Midbrain (tissue), 1 donor: ENCODE measurements at regions not wholly inside any gene's neighbourhood (a gene's known extent, or its start where the extent isn't known, plus 50 kb on each side); places are given as distances from the start of the nearest gene placed in this dataset.

Experiments used
- DNase-seq: peaks from one replicate; lab custom pipeline; 2025; lab: John Stamatoyannopoulos, UW

DNA sequence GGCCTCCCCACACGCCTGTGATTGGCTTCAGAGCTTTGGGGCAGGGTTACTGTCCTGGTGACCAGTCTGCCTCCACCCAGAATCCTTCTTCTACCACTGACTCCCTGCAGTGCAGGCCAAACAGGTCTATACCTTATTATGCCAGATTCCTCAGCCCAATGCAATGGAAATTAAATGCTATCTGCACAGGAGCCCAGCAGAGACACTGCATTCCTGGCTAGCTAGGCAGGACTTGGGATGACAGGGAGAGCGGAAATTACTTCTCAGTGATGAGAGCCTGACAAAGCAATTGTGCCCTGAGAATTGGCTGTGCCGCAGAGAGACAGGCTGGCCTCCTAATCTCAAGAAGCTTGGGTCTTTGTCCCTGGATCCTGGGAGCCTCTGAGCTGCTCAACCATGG is 143.8 kb upstream of the NCAM1 start:
- DNase-seq, result no peak

DNA sequence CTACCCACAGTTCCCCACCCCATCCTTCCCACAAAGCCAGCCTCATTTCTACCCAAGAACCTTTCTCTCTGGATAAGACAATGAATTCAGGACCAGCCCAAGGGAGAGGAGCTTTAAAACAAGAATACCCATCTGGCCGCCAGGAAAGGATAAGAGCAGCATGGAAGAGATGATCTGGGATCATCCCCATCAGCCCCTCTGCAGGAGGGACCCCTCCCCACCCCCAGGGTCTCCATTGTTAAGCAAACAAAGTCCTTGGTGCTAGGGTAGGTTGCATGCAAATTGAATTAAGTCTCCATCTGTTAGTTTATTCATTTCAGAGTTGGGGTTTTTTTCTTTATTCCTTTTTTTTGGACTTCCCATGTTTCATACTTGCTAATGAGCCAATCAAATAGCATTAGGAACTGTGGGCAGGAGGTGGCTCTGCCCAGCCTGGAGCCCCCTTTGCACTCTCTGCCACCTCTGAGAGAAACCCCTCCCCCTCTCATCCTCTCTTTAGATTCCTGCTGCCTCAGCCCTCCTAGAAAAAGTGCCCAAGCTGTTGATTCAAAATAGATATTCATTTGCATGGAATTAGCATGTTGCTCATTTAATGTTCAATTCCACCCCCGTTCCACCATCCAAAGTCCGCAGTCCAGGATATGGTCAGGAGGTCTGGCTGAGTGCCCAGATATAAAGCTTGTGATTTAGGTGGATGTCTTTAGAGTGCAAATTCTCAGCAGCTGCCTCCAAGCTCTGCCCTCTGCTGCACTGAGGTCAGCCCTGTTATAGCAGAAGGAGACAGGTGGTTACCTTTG is 138.5 kb upstream of the NCAM1 start:
- no peak for DNase-seq

DNA sequence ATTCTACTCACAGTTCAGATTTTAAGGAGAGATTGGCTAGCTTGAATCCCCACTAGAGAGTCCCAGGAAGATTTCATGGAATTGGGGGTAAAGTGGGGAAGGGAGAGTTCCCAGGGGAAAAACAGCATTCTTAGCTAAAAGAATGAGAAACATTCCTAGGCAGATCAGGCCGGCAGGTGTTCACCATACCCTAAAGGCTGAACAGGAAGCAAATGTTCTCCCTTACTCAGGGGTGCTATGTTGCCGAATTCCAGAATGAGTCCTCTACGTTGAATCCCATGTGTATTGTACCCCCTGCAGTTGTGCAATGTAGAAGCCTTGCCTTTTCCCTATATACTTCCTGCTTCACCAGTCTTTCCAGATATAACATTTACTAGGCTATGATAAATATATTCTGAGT is 135.2 kb upstream of the NCAM1 start:
- no peak for DNase-seq

DNA sequence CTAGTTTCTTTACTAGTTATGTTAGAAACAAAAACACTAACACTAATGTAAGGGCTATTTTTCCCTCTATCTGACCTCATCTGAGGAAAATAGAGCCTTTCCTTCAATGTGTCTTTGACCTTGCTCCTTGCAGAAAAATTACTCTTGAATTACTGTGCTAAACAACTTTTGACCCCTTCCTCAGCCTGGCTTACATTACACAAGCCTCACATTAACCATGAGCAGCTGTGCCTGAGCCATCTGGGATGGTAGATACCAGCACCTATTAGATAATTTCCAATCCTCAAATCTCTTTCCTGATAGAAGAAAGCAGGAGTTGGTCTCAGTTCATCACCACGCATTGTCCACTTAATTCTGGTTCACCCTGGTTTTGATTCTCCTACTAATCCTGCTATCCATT is 134.4 kb upstream of the NCAM1 start:
- DNase-seq, result no peak

GRCh38 chr11:112828421-112828820 is 132.8 kb upstream of the NCAM1 start:
- no peak for DNase-seq

DNA sequence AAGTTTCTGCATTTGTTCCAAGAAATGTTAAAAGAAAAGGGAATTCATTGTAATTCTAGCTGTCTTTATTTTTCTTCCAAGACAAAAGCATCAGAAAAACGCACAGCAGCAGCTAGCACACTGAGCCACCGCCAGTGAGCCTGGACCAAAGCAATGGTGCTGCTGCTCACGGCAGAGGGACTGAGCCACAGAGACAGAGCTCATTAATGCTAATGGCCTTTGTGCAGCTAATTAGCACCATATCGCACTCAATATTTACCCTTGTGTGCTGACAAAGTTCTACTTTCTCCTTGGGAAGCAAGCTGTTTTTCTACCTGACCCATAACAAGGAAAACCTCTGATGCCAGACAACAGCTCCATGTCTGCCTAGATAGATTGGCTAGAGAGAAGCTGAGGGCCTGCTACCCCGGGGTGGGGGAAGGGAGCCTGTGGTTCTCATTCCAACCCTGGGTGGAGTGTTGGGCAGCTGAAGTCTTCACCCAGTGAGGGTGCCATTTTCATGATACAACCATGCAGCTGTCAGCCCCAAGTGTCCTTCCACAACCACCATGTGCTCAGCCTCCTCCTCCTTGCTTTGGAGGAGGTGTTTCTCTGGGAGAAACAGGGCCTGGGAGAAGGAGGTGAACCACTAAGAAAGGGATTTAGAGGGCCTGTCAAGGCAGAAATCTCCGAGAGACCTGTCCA is 131.1 kb upstream of the NCAM1 start:
- no peak for DNase-seq

- no peak for DNase-seq
Observed at GRCh38 chr11:112831041-112831440, 130.2 kb upstream of the NCAM1 start.

- no peak for DNase-seq
Observed at GRCh38 chr11:112831969-112832766, 129.1 kb upstream of the NCAM1 start.

DNA sequence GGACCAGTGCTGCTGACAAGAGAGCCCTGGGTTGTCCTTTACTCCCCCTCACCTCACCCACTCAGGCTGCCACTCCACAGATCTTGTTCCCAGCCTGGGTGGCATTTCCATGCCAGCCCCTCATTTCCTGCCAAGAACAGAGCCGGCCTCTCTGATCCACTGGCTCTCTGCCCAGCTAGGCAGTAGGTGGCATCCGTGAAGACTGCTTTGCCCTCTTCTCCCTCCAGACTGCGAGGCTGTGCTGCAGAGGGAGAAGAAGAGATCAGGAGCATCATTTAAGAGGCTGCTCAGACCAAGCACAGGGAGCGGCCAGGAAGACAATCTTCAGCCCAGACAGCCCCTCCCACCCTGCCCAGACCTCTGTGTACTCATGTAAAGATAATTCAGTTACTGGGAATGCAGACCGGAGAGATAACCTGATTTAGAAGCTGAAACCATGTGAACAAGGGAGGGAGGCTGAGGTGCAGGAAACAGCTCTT is 126.9 kb upstream of the NCAM1 start:
- peak; percentile 85 for DNase-seq

DNA sequence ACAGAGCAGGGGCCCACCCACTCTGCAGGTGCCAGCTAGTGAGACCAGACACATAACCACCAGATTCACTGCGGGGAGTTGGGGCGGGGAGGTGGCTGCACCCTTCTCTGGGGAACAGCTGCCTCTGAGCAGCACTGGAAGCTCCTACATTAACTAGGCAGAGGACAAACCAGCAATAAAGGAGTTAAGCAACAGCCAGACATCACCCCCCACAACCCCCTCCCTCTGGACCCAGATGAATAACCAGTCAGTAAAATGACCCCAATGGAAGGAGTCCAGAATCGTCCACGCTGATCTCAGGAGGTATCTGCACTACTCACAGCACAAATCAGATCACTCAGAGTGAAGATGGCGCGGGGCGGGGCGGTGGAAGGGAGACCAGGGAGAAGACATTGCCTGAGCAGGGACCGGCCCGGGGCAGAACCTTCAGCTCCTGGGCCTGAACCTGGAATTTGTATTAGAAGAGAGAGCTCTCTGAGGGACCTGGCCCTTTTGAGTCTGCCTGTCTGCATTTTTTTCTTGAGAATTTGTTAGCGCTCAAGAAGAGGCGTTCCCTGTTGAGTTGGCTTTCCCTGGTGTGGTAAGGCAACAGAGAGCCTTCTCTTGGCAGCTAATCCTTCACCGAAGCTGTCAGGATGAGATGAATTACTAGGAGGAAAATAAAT is 125.5 kb upstream of the NCAM1 start:
- no peak for DNase-seq

- no peak for DNase-seq
Observed at GRCh38 chr11:112836256-112836602, 125.0 kb upstream of the NCAM1 start.

DNA sequence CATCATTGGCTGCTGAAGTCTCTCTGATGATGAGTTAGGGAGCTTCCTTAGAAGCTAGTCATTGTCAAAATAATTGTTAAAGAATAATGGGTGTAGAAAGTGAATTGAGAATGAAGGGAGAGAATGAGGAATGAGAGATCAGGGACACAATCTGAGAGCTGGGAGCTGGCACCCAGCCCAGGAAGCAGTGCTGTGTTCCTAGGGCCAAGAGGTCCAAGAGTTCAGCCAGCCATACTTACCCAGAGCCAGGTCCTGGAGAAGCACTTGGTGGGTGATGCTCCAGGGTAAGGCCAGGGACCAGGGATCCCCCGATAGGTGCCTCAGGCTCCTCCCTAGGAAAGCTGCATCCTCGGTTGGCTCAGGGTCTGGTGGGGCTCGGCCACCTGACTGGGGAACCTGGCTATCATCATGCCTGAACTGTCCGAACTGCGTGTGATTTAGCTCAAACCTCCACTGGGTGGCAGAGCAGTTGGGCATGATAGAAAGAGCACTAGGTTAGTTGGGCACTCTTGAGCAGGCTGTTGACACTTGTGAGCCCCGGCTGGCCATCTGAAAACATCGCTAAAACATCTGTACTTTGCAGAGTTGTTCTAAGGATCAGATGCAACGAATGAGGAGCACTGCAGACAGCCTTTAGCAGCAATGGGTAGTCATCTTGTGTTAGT is 123.9 kb upstream of the NCAM1 start:
- peak; percentile 59 for DNase-seq

DNA sequence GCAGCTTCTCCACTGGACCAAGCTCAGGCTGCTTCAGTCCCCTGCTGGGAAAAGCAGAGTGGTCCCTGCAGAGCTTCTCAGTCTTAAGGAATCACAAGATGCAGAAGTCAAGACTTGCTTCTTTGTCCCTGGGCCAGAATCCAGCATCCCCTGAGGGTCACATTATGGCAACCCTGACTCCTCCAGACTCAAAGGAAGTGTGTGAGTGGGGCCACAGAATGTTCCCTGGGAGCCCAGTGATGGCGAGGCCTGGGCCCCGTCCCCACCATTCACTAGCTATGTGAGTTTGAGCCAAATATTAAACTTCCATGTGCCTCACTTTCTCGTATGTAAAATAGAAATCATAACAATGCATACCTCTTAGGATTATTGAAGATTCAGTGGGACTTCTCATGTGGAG is 122.2 kb upstream of the NCAM1 start:
- no peak for DNase-seq

DNA sequence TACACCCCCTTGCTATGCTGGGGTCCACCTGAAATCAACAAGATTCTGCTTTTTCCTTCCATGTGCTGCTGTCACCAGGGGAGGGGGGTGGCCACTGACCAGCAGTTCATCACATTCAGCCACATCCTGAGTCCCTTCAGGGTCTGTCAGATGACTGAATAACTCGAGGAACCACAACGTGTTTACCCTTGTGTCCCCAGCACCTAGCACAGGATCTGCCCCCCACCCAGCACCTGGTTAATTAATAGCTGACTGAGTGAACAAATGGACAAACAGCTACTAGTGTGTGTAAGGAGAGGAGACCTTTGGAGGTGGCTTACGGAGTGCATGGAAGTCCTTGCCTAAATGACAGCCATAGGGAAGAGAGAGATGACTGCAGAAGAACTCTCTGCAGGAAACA is 119.5 kb upstream of the NCAM1 start:
- DNase-seq, result no peak

- DNase-seq, result no peak
Observed at GRCh38 chr11:112842151-112842550, 119.1 kb upstream of the NCAM1 start.

DNA sequence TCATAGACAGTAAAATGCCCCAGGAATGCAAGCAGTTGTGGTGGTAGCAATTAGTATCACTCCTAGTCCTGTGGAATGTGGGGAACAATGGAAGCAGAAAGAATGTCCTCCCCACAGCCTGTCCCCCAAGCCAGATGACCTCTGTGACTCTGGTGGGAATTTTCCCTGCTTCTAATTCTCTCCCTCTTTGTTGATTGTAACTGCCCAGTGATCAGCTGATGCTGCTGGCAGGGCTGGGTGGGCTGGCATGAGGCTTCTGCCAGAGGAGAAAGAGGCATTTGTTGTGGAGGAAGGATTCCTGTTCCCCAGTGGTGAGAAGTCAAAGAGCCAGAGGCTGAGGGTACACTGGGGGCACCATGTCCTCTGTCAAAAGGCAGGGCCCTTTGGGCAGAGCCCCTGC is 116.7 kb upstream of the NCAM1 start:
- DNase-seq, result peak; percentile 87

- DNase-seq, result no peak
Observed at GRCh38 chr11:112847568-112847967, 113.7 kb upstream of the NCAM1 start.

DNA sequence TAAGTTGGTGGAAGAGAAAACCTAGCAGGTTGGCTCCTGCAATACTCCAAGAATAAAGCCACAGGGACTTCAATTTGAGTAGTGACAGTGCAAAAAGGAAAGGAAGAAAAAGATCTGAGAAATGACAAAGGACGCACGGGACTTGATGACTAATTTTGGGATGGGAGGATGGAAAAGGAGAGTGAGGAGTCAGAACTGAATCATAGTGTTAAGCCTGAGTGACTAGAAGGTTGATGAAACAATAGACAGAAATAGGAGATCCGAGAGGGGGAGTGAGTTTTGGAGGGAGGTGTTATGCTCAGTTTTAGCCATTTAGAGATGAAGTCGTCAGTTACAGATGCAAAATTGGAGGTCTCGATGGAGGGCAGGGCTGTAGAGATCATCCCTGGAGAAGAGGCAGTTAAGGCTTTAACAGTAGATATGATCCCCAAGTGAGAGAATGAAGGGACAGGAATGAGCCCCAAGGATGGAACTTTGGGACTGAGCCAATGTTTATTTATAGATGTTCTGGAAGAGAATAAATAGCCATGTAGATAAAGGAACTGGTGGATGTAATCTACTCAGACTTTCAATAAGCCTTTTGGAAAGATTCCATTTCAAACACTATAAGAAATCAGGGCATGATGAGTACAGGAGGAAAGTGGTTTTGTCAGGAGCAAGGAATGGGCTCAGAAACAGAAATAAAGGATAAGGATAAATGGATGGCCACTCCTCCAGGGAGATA is 108.9 kb upstream of the NCAM1 start:
- no peak for DNase-seq

DNA sequence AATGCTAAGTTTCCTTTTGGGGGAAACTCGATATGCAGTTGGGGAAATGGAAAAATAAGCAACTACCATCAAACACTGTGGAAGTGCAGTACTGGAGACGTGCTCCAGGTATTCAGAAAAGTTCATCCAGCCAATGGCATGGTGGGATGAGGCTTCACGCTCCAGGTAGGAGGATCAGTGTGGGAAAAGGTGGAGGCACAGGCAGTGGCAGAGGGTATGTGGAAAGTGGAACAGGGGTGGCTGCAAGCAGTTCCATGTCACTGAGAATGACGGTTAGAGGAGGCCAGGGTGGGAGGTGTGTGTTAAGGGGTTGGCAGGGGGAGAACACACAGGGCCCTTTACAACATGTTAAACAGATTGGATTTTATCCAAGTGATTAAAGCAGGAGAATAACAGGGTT is 105.1 kb upstream of the NCAM1 start:
- no peak for DNase-seq

DNA sequence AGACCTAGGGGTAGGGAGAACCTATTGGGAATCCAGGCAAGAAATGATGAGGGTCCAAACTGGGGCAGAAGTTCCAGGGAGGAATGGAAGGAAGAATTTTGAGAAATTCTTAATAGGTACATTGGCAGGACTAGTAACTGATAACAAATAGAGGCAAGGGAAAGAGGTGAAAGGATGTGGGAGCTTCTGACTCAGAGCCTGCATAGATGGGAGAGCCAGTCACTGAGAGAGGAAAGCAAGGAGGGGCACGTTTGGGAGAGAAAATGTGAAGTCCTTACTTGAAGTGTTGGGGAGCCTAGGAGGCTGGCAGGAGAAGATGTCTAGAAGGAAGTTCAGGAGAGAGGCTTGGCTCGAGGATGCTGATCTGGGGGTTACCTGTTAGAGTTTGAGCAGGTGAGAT is 104.6 kb upstream of the NCAM1 start:
- DNase-seq, result no peak
